ENCODE measurements at regions not wholly inside any gene's neighbourhood (a gene's known extent, or its start where the extent isn't known, plus 50 kb on each side); places are given as distances from the start of the nearest gene placed in this dataset.
A peak's percentile ranks its signal among the peaks of the same experiment; 100 is the strongest.

GRCh38 chr17:79220713-79221291 is 146.2 kb downstream of the ENGASE start:
- Histone ChIP-seq H3K9me3 (no peaks in the 10 kb centered on the region), H3K4me3 (peak overlapping the region in 1 of 4 donors; percentile 10), H3K27me3 (peaks cover 11 to 98% (median 90%) of the 10 kb centered on the region in 3 donors), H3K27ac (no peak overlapping the region), H3K36me3 (no peaks in the 10 kb centered on the region), H3K4me1 (peaks cover 3 to 17% (median 12%) of the 10 kb centered on the region in 4 donors)
- 12 to 20% (median 18%) methylated on average over 13 to 21 of the region's 21 CpGs for WGBS, 5 donors
- peak in 1 of 2 donors; percentile 27 for DNase-seq
- TF ChIP-seq EP300 (IDR thresholded peaks at IDR 0.05) (no peak), CTCF (IDR thresholded peaks at IDR 0.05) (no peak), POLR2AphosphoS5 (IDR thresholded peaks at IDR 0.05) (no peak), POLR2A (IDR thresholded peaks at IDR 0.05) (no peak)
- intact Hi-C loops (cut with DNase I; ENCODE audit: low total_unique reads): no loop called here

- Histone ChIP-seq H3K27me3 (peaks cover 11 to 98% (median 90%) of the 10 kb centered on the region in 3 donors), H3K27ac (no peak overlapping the region), H3K4me3 (peak overlapping the region in 1 of 4 donors; percentile 10), H3K4me1 (peaks cover 3 to 17% (median 12%) of the 10 kb centered on the region in 4 donors), H3K9me3 (no peaks in the 10 kb centered on the region), H3K36me3 (no peaks in the 10 kb centered on the region)
- DNase-seq: no peak
- intact Hi-C loops (cut with DNase I; ENCODE audit: low total_unique reads): no loop called here
- TF ChIP-seq POLR2A (IDR thresholded peaks at IDR 0.05): no peak
- no peak for TF ChIP-seq POLR2AphosphoS5 (IDR thresholded peaks at IDR 0.05)
- no peak for TF ChIP-seq CTCF (IDR thresholded peaks at IDR 0.05)
- TF ChIP-seq EP300 (IDR thresholded peaks at IDR 0.05): no peak
- 1 to 5% (median 3%) methylated on average over 20 to 23 of the region's 23 CpGs for WGBS, 5 donors
Observed at GRCh38 chr17:79220201-79220712, 145.6 kb downstream of the ENGASE start.

- intact Hi-C loops (cut with DNase I; ENCODE audit: low total_unique reads): no loop called here
- TF ChIP-seq POLR2A (IDR thresholded peaks at IDR 0.05) (no peak), CTCF (IDR thresholded peaks at IDR 0.05) (no peak), EP300 (IDR thresholded peaks at IDR 0.05) (no peak), POLR2AphosphoS5 (IDR thresholded peaks at IDR 0.05) (no peak)
- Histone ChIP-seq H3K4me3 (no peak overlapping the region), H3K9me3 (no peaks in the 10 kb centered on the region), H3K27me3 (peaks cover 11 to 100% (median 94%) of the 10 kb centered on the region in 3 donors), H3K27ac (no peak overlapping the region), H3K36me3 (no peaks in the 10 kb centered on the region), H3K4me1 (peaks cover 3 to 17% (median 12%) of the 10 kb centered on the region in 4 donors)
- WGBS, 5 donors: 49 to 62% (median 58%) methylated on average over 17 to 18 of the region's 18 CpGs
- no peak for DNase-seq
Observed at GRCh38 chr17:79219208-79219935, 144.7 kb downstream of the ENGASE start.

GRCh38 chr17:79218825-79219200 is 144.2 kb downstream of the ENGASE start:
- Histone ChIP-seq H3K27ac (no peak overlapping the region), H3K9me3 (no peaks in the 10 kb centered on the region), H3K36me3 (no peaks in the 10 kb centered on the region), H3K4me1 (peaks cover 3 to 17% (median 12%) of the 10 kb centered on the region in 4 donors), H3K4me3 (no peak overlapping the region), H3K27me3 (peaks cover 11 to 100% (median 89%) of the 10 kb centered on the region in 3 donors)
- WGBS, 5 donors: 87 to 100% (median 90%) methylated on average over 2 to 10 of the region's 10 CpGs
- TF ChIP-seq EP300 (IDR thresholded peaks at IDR 0.05) (no peak), POLR2AphosphoS5 (IDR thresholded peaks at IDR 0.05) (no peak)
- intact Hi-C loops (cut with DNase I; ENCODE audit: low total_unique reads): no loop called here
- no peak for DNase-seq
